ENCODE measurements at regions not wholly inside any gene's neighbourhood (a gene's known extent, or its start where the extent isn't known, plus 50 kb on each side); places are given as distances from the start of the nearest gene placed in this dataset.

- Mint-ChIP-seq H3K27me3 (ENCODE audit: low read depth) (no peaks in the 10 kb centered on the region), H3K36me3 (ENCODE audit: insufficient read depth in 1 of 3, low read depth in 3 of 3) (peaks cover 17 to 46% (median 38%) of the 10 kb centered on the region in 3 experiments; a peak in 6 of 7 replicates), H3K4me3 (no peak overlapping the region), H3K27ac (no peak overlapping the region), H3K9me3 (no peaks in the 10 kb centered on the region), H3K4me1 (peaks cover 0 to 9% of the 10 kb centered on the region in 2 experiments; a peak in 3 of 4 replicates)
- no peak overlapping the region for H3T11ph ChIP-seq (ENCODE audit: low read length)
- H3K9me3 ChIP-seq (ENCODE audit: control insufficient read depth, low read depth, low read length), result no peaks in the 10 kb centered on the region
- no peak overlapping the region for H4K5ac ChIP-seq (ENCODE audit: insufficient read length, low read depth, low read length)
- no peaks in the 10 kb centered on the region for H3K79me1 ChIP-seq (ENCODE audit: insufficient read depth, low read depth, low read length, poor library complexity, severe bottlenecking)
- H2BK15ac ChIP-seq (ENCODE audit: low read depth, low read length), result no peak overlapping the region
- DNase-seq, result no peak
- no peak overlapping the region for H3K23ac ChIP-seq (ENCODE audit: insufficient read length, low read depth, low read length)
- H3K4me1 ChIP-seq (ENCODE audit: insufficient read depth, low read length), result no peaks in the 10 kb centered on the region
- H2BK20ac ChIP-seq (ENCODE audit: low read depth, low read length, poor library complexity, severe bottlenecking), result no peak overlapping the region
- no peak for TF ChIP-seq CTCF (conservative IDR thresholded peaks at IDR 0.05)
- H3K9ac ChIP-seq (ENCODE audit: extremely low read depth, insufficient read length, low read length), result no peak overlapping the region
- no peaks in the 10 kb centered on the region for H3K79me2 ChIP-seq (ENCODE audit: insufficient read depth, low read length)
- no peak overlapping the region for H3K4ac ChIP-seq (ENCODE audit: low read depth, low read length)
- no peaks in the 10 kb centered on the region for H3K23me2 ChIP-seq (ENCODE audit: insufficient read length, low read depth, low read length, poor library complexity, severe bottlenecking)
- WGBS (ENCODE audit: extremely low coverage, insufficient read length, low lambda C conversion rate), result no CpG with 5 or more reads among the region's 3 CpGs
- H3K56ac ChIP-seq (ENCODE audit: insufficient read length, low read depth, low read length), result no peak overlapping the region
- H2AK5ac ChIP-seq (ENCODE audit: insufficient read length, low read length), result no peak overlapping the region
- no peak overlapping the region for H4K8ac ChIP-seq (replicated peaks; ENCODE audit: insufficient read length, low read depth, low read length)
- no peak overlapping the region for H2AFZ ChIP-seq (ENCODE audit: low read length)
- H3K27ac ChIP-seq (ENCODE audit: insufficient read length, low read depth, low read length), result no peak overlapping the region
- H3K14ac ChIP-seq (ENCODE audit: insufficient read depth, low read length), result no peak overlapping the region
- no peak overlapping the region for H3K4me2 ChIP-seq (ENCODE audit: insufficient read depth, insufficient read length, low read length)
- no peak overlapping the region for H2BK12ac ChIP-seq (ENCODE audit: insufficient read length, low read depth, low read length)
- no peaks in the 10 kb centered on the region for H4K20me1 ChIP-seq (ENCODE audit: control insufficient read depth, insufficient read depth, insufficient read length)
- H4K91ac ChIP-seq (ENCODE audit: insufficient read length, low read depth, low read length), result no peak overlapping the region
- H3K27me3 ChIP-seq (ENCODE audit: insufficient read depth, low read length), result no peaks in the 10 kb centered on the region
- no peak overlapping the region for H2BK5ac ChIP-seq (ENCODE audit: insufficient read length, low read length)
- H3K18ac ChIP-seq (ENCODE audit: insufficient read length, low read depth, low read length), result no peak overlapping the region
- H2BK120ac ChIP-seq (ENCODE audit: low read depth, low read length, poor library complexity, severe bottlenecking), result no peak overlapping the region
Observed at GRCh38 chr19:5234412-5234811, 106.2 kb downstream of the PTPRS start.
